NT2/D1 (cell line): ENCODE measurements at regions not wholly inside any gene's neighbourhood (a gene's known extent, or its start where the extent isn't known, plus 50 kb on each side); places are given as distances from the start of the nearest gene placed in this dataset.

Source experiments
- SUZ12 ChIP-seq: IDR thresholded peaks from 2 replicates; pipeline ENCODE4 v1.6.1; 2011; ENCODE audit not compliant: insufficient read length, insufficient read depth; ENCODE audit errors: extremely low read depth
- YY1 ChIP-seq: IDR thresholded peaks from 2 replicates; pipeline ENCODE4 v1.6.1; 2011; ENCODE audit not compliant: insufficient read length, insufficient read depth
- ZNF274 ChIP-seq: IDR thresholded peaks from 2 replicates; pipeline ENCODE4 v1.6.1; 2011; ENCODE audit warnings: mild to moderate bottlenecking, low read depth, low read length

- no peak for TF ChIP-seq YY1
- no peak for TF ChIP-seq SUZ12
- TF ChIP-seq ZNF274: no peak
Measured at GRCh38 chr3:65006300-65006739, 318.5 kb upstream of the ADAMTS9 start.
